WTC11 (cell line): ENCODE measurements at regions not wholly inside any gene's neighbourhood (a gene's known extent, or its start where the extent isn't known, plus 50 kb on each side); places are given as distances from the start of the nearest gene placed in this dataset.

Experiments
- ATAC-seq: fragments of 200-7000 bp; cut with Tn5 transposase; 2 replicates; pipeline ENCODE4 v1.10.0; 2021; ENCODE audit warnings: mild to moderate bottlenecking, moderate library complexity
- CTCF ChIA-PET: fragments of 300-600 bp; sonication (Branson Sonifier 250); formaldehyde crosslinking; loops from one replicate; lab custom pipeline; 2021; ENCODE audit warnings: antibody characterized with exemption; lab: Charles Lee
- POLR2A ChIA-PET: fragments of 350-600 bp; sonication (Branson Sonifier 250); formaldehyde crosslinking; loops from one replicate; lab custom pipeline; 2021; ENCODE audit warnings: antibody characterized with exemption; lab: Charles Lee
- DNase-seq: peaks from one replicate; pipeline ENCODE4 v3.0.0; 2021; ENCODE audit warnings: low spot score
- H3K27ac Mint-ChIP-seq: 2 replicates; pipeline ENCODE4 v1.8.0; 2021; ENCODE audit warnings: mixed read lengths
- H3K27me3 Mint-ChIP-seq: 2 replicates; pipeline ENCODE4 v1.8.0; 2021; ENCODE audit warnings: low read depth, mild to moderate bottlenecking, moderate library complexity, mixed read lengths
- H3K36me3 Mint-ChIP-seq: 2 replicates; pipeline ENCODE4 v1.8.0; 2021; ENCODE audit warnings: mixed read lengths
- H3K4me1 Mint-ChIP-seq: 2 replicates; pipeline ENCODE4 v1.8.0; 2022; ENCODE audit warnings: mixed read lengths
- H3K4me3 Mint-ChIP-seq: 2 replicates; pipeline ENCODE4 v1.8.0; 2021; ENCODE audit warnings: mild to moderate bottlenecking, moderate library complexity, mixed read lengths
- H3K9me3 Mint-ChIP-seq: 2 replicates; pipeline ENCODE4 v1.8.0; 2021; ENCODE audit warnings: mixed read lengths
- CREB1 ChIP-seq: sonication (generic); formaldehyde crosslinking; IDR thresholded peaks from 2 replicates; pipeline ENCODE4 v1.8.0; 2023; ENCODE audit warnings: mild to moderate bottlenecking, missing genetic modification reagents
- CREM ChIP-seq: sonication (generic); formaldehyde crosslinking; IDR thresholded peaks from 2 replicates; pipeline ENCODE4 v1.8.1; 2022; ENCODE audit warnings: mild to moderate bottlenecking, missing genetic modification reagents, moderate library complexity
- E2F5 ChIP-seq: sonication (generic); formaldehyde crosslinking; IDR thresholded peaks from 2 replicates; pipeline ENCODE4 v1.8.1; 2022; ENCODE audit warnings: mild to moderate bottlenecking, moderate library complexity, missing genetic modification reagents
- ELF4 ChIP-seq: sonication (generic); formaldehyde crosslinking; IDR thresholded peaks from 2 replicates; pipeline ENCODE4 v1.8.1; 2022; ENCODE audit warnings: low read depth, mild to moderate bottlenecking, moderate library complexity, missing genetic modification reagents
- ESRRA ChIP-seq: sonication (generic); formaldehyde crosslinking; IDR thresholded peaks from 2 replicates; pipeline ENCODE4 v1.8.1; 2022; ENCODE audit warnings: mild to moderate bottlenecking, missing genetic modification reagents, borderline replicate concordance
- IRF1 ChIP-seq: sonication (generic); formaldehyde crosslinking; IDR thresholded peaks from 2 replicates; pipeline ENCODE4 v1.8.0; 2023; ENCODE audit warnings: missing genetic modification reagents
- KAT7 ChIP-seq: sonication (generic); formaldehyde crosslinking; IDR thresholded peaks from 2 replicates; pipeline ENCODE4 v1.8.1; 2023; ENCODE audit warnings: missing genetic modification reagents, mild to moderate bottlenecking, borderline replicate concordance
- MLX ChIP-seq: sonication (generic); formaldehyde crosslinking; IDR thresholded peaks from 2 replicates; pipeline ENCODE4 v1.8.1; 2023; ENCODE audit warnings: mild to moderate bottlenecking, missing genetic modification reagents, moderate library complexity
- MYBL2 ChIP-seq: sonication (generic); formaldehyde crosslinking; IDR thresholded peaks from 2 replicates; pipeline ENCODE4 v1.8.1; 2023; ENCODE audit warnings: mild to moderate bottlenecking, moderate library complexity, missing genetic modification reagents
- NFE2L1 ChIP-seq: sonication (generic); formaldehyde crosslinking; IDR thresholded peaks from 2 replicates; pipeline ENCODE4 v1.8.1; 2023; ENCODE audit warnings: missing genetic modification reagents
- NFYB ChIP-seq: sonication (generic); formaldehyde crosslinking; conservative IDR thresholded peaks from 2 replicates; pipeline ENCODE4 v1.8.0; 2022; ENCODE audit warnings: low read depth, missing genetic modification reagents
- NR1H2 ChIP-seq: sonication (generic); formaldehyde crosslinking; IDR thresholded peaks from 2 replicates; pipeline ENCODE4 v1.9.0; 2021; ENCODE audit warnings: mild to moderate bottlenecking, moderate library complexity, missing genetic modification reagents
- SMAD3 ChIP-seq: sonication (generic); formaldehyde crosslinking; IDR thresholded peaks from 2 replicates; pipeline ENCODE4 v1.8.0; 2022; ENCODE audit warnings: missing genetic modification reagents, mild to moderate bottlenecking, borderline replicate concordance
- TCF7 ChIP-seq: sonication (generic); formaldehyde crosslinking; IDR thresholded peaks from 2 replicates; pipeline ENCODE4 v1.8.0; 2022; ENCODE audit warnings: mild to moderate bottlenecking, low read depth, missing genetic modification reagents, moderate library complexity
- TEAD4 ChIP-seq: sonication (generic); formaldehyde crosslinking; IDR thresholded peaks from 2 replicates; pipeline ENCODE4 v1.8.0; 2022; ENCODE audit warnings: mild to moderate bottlenecking, missing genetic modification reagents
- ZBTB21 ChIP-seq: sonication (generic); formaldehyde crosslinking; IDR thresholded peaks from 2 replicates; pipeline ENCODE4 v1.8.1; 2023; ENCODE audit warnings: mild to moderate bottlenecking, missing genetic modification reagents, borderline replicate concordance
- ZNF263 ChIP-seq: sonication (generic); formaldehyde crosslinking; IDR thresholded peaks from 2 replicates; pipeline ENCODE4 v1.8.1; 2022; ENCODE audit warnings: low read depth, mild to moderate bottlenecking, moderate library complexity, missing genetic modification reagents
- ZNF317 ChIP-seq: sonication (generic); formaldehyde crosslinking; IDR thresholded peaks from 2 replicates; pipeline ENCODE4 v1.8.1; 2023; ENCODE audit warnings: low read depth, mild to moderate bottlenecking, moderate library complexity, missing genetic modification reagents, borderline replicate concordance
- TF ChIP-seq, protein P1 (sequence below): sonication (generic); formaldehyde crosslinking; IDR thresholded peaks from 2 replicates; pipeline ENCODE4 v1.8.1; 2022; ENCODE audit warnings: low read depth, mild to moderate bottlenecking, moderate library complexity, missing genetic modification reagents, borderline replicate concordance
- TF ChIP-seq, protein P2 (sequence below): sonication (generic); formaldehyde crosslinking; IDR thresholded peaks from 2 replicates; pipeline ENCODE4 v1.8.0; 2023; ENCODE audit warnings: missing genetic modification reagents, mild to moderate bottlenecking, borderline replicate concordance
- TF ChIP-seq, protein P3 (sequence below): fragments of 250-450 bp; sonication (Bioruptor Pico); conservative IDR thresholded peaks from 2 replicates; pipeline ENCODE4 v1.9.0; 2021; ENCODE audit warnings: mild to moderate bottlenecking
- TF ChIP-seq, protein P4 (sequence below): sonication (generic); formaldehyde crosslinking; IDR thresholded peaks from 2 replicates; pipeline ENCODE4 v1.8.0; 2022; ENCODE audit warnings: mild to moderate bottlenecking, missing genetic modification reagents

DNA sequence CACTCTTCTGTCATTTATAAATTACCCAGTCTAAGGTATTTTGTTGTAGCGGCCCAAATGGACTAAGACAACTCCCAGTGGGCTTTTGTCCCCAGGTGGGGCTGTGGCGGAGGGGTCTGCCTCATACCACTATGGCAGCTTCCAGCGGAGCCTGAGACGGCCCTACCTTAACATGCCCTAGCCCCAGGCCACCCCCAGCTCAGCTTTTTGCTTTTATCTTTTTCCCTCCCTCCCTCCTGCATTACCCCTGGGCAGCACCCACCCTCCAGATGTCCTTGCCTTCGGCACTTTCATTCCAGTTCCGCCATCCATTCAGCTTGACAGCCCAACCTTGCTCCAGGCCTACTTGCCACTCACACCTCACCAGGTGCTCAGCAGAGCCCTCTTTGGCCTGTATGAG, 307.3 kb downstream of the PTPRU start:
- ATAC-seq (no peak), DNase-seq (no peak)
- ChIA-PET POLR2A (no interaction called here), CTCF (no interaction called here)
- no peaks in the 10 kb centered on the region for H3K27me3 Mint-ChIP-seq
- H3K36me3 Mint-ChIP-seq = no peaks in the 10 kb centered on the region
- no peak for TF ChIP-seq ZNF263 (CRISPR knock-in tag)
- no peak for TF ChIP-seq NR1H2 (CRISPR knock-in tag)
- TF ChIP-seq TCF7 (CRISPR knock-in tag) = no peak
- TF ChIP-seq KAT7 (CRISPR knock-in tag) = no peak
- TF ChIP-seq NFE2L1 (CRISPR knock-in tag) = no peak
- no peak for TF ChIP-seq E2F5
- TF ChIP-seq, protein P1, sequence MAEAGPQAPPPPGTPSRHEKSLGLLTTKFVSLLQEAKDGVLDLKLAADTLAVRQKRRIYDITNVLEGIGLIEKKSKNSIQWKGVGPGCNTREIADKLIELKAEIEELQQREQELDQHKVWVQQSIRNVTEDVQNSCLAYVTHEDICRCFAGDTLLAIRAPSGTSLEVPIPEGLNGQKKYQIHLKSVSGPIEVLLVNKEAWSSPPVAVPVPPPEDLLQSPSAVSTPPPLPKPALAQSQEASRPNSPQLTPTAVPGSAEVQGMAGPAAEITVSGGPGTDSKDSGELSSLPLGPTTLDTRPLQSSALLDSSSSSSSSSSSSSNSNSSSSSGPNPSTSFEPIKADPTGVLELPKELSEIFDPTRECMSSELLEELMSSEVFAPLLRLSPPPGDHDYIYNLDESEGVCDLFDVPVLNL (CRISPR knock-in tag) = no peak
- no peak for TF ChIP-seq ESRRA (CRISPR knock-in tag)
- TF ChIP-seq, protein P2, sequence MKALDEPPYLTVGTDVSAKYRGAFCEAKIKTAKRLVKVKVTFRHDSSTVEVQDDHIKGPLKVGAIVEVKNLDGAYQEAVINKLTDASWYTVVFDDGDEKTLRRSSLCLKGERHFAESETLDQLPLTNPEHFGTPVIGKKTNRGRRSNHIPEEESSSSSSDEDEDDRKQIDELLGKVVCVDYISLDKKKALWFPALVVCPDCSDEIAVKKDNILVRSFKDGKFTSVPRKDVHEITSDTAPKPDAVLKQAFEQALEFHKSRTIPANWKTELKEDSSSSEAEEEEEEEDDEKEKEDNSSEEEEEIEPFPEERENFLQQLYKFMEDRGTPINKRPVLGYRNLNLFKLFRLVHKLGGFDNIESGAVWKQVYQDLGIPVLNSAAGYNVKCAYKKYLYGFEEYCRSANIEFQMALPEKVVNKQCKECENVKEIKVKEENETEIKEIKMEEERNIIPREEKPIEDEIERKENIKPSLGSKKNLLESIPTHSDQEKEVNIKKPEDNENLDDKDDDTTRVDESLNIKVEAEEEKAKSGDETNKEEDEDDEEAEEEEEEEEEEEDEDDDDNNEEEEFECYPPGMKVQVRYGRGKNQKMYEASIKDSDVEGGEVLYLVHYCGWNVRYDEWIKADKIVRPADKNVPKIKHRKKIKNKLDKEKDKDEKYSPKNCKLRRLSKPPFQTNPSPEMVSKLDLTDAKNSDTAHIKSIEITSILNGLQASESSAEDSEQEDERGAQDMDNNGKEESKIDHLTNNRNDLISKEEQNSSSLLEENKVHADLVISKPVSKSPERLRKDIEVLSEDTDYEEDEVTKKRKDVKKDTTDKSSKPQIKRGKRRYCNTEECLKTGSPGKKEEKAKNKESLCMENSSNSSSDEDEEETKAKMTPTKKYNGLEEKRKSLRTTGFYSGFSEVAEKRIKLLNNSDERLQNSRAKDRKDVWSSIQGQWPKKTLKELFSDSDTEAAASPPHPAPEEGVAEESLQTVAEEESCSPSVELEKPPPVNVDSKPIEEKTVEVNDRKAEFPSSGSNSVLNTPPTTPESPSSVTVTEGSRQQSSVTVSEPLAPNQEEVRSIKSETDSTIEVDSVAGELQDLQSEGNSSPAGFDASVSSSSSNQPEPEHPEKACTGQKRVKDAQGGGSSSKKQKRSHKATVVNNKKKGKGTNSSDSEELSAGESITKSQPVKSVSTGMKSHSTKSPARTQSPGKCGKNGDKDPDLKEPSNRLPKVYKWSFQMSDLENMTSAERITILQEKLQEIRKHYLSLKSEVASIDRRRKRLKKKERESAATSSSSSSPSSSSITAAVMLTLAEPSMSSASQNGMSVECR (CRISPR knock-in tag) = no peak
- no peaks in the 10 kb centered on the region for H3K4me1 Mint-ChIP-seq
- H3K4me3 Mint-ChIP-seq = no peak overlapping the region
- no peak overlapping the region for H3K27ac Mint-ChIP-seq
- H3K9me3 Mint-ChIP-seq = no peaks in the 10 kb centered on the region

GRCh38 chr1:29542548-29542947, 306.2 kb downstream of the PTPRU start:
- H3K27me3 Mint-ChIP-seq = no peaks in the 10 kb centered on the region
- no peak overlapping the region for H3K27ac Mint-ChIP-seq
- TF ChIP-seq CREM (CRISPR knock-in tag) (no peak), CREB1 (no peak), ELF4 (no peak), NFYB (no peak), IRF1 (CRISPR knock-in tag) (no peak), TEAD4 (CRISPR knock-in tag) (no peak), MLX (CRISPR knock-in tag) (no peak)
- CTCF ChIA-PET = no interaction called here
- no peak overlapping the region for H3K4me3 Mint-ChIP-seq
- no peak for ATAC-seq
- H3K36me3 Mint-ChIP-seq = no peaks in the 10 kb centered on the region
- no peaks in the 10 kb centered on the region for H3K4me1 Mint-ChIP-seq
- no peak for DNase-seq
- POLR2A ChIA-PET = no interaction called here
- H3K9me3 Mint-ChIP-seq = no peaks in the 10 kb centered on the region

DNA sequence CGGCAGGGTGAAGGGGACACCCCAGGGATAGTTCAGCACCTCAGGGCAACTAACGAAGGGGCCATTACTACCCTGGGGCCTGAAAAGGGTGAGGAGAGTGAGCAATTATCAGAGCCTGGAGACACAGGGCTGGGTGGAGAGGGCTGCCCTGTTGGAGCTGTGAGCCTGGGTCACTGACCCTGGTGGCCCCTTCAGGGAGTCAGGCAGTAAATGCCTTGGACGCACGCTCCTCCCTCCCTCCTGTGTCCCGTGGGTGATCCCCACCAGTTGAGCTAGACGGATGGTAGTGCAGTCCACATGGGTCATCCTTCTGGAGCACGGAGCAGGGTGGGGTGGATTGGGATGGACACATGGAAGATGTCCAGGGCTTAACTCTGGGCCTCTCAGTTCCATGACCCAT, 305.3 kb downstream of the PTPRU start:
- ATAC-seq = no peak
- ChIA-PET POLR2A (interaction anchor here (0.6 kb wide), 1 partner anchor 162 kb away, joined by 3 read pairs; no protein-coding TSS in a partner anchor), CTCF (no interaction called here)
- H3K9me3 Mint-ChIP-seq = no peaks in the 10 kb centered on the region
- no peaks in the 10 kb centered on the region for H3K36me3 Mint-ChIP-seq
- H3K27ac Mint-ChIP-seq = no peak overlapping the region
- no peak for DNase-seq
- no peak overlapping the region for H3K4me3 Mint-ChIP-seq
- H3K27me3 Mint-ChIP-seq = no peaks in the 10 kb centered on the region
- no peaks in the 10 kb centered on the region for H3K4me1 Mint-ChIP-seq
- TF ChIP-seq, protein P3, sequence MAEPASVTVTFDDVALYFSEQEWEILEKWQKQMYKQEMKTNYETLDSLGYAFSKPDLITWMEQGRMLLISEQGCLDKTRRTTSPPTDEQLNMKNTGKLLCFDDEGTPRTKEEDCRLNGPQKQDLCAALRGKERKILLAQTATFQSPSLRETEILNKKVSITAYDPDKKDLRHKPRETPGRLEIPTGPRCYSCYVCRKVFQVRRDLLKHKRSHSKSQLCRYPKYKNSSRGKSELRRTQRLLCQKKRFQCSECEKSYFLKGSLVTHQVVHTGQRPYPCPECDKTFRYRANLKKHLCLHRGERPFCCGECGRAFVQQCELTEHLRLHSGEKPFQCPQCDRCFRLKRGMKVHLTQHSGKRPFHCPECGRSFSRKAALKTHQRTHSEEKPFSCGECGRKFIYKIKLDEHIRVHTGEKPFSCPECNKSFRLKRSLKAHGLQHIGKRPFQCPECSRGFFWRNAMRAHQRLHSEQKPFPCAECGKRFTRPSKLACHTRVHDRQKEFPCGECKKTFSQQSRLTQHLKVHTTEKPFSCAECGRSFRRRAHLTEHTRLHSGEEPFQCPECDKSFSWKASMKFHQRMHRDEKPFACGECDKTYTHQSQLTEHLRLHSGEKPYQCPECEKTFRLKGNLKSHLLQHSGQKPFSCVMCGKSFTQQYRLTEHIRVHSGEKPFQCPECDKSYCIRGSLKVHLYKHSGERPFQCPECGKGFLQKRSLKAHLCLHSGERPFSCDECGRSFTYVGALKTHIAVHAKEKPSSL (CRISPR knock-in tag) = no peak
- no peak for TF ChIP-seq SMAD3 (CRISPR knock-in tag)
- no peak for TF ChIP-seq ZBTB21 (CRISPR knock-in tag)
- no peak for TF ChIP-seq ZNF317
- TF ChIP-seq MYBL2 (CRISPR knock-in tag) = no peak
- TF ChIP-seq KAT7 (CRISPR knock-in tag) = no peak
- TF ChIP-seq, protein P4, sequence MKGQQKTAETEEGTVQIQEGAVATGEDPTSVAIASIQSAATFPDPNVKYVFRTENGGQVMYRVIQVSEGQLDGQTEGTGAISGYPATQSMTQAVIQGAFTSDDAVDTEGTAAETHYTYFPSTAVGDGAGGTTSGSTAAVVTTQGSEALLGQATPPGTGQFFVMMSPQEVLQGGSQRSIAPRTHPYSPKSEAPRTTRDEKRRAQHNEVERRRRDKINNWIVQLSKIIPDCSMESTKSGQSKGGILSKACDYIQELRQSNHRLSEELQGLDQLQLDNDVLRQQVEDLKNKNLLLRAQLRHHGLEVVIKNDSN (CRISPR knock-in tag) = no peak
